Loucy (cell line): ENCODE measurements at regions not wholly inside any gene's neighbourhood (a gene's known extent, or its start where the extent isn't known, plus 50 kb on each side); places are given as distances from the start of the nearest gene placed in this dataset.

ENCODE experiments used
- H2AFZ ChIP-seq: fragments of 200-600 bp; sonication (generic); 2 replicates; pipeline ENCODE4 v1.6.0; 2016; ENCODE audit warnings: antibody characterized with exemption, mild to moderate bottlenecking, low read length, moderate library complexity
- H3F3A ChIP-seq: fragments of 200-600 bp; 2 replicates; pipeline ENCODE4 v1.6.0; 2016; ENCODE audit warnings: antibody characterized with exemption, low read depth, mild to moderate bottlenecking
- H3K27me3 ChIP-seq: fragments of 200-600 bp; sonication (generic); 2 replicates; pipeline ENCODE4 v1.6.1; 2014; ENCODE audit warnings: low read length, mild to moderate bottlenecking; ENCODE audit not compliant: insufficient read depth, poor library complexity, severe bottlenecking
- H3K36me3 ChIP-seq: fragments of 200-600 bp; sonication (generic); 2 replicates; pipeline ENCODE4 v1.6.1; 2016; ENCODE audit warnings: low read length; ENCODE audit not compliant: insufficient read depth
- H3K4me1 ChIP-seq: fragments of 200-600 bp; sonication (generic); 2 replicates; pipeline ENCODE4 v1.5.1; 2014; ENCODE audit warnings: low read length, mild to moderate bottlenecking; ENCODE audit not compliant: insufficient read depth, poor library complexity, severe bottlenecking
- H3K4me2 ChIP-seq: fragments of 200-600 bp; sonication (generic); 2 replicates; pipeline ENCODE4 v1.6.0; 2014; ENCODE audit warnings: antibody characterized with exemption, low read length, low read depth, mild to moderate bottlenecking; ENCODE audit not compliant: poor library complexity, severe bottlenecking
- H3K4me3 ChIP-seq: fragments of 200-600 bp; sonication (generic); 2 replicates; pipeline ENCODE4 v1.5.1; 2014; ENCODE audit warnings: low read length, mild to moderate bottlenecking, mixed read lengths; ENCODE audit not compliant: poor library complexity, severe bottlenecking
- H3K79me2 ChIP-seq: fragments of 200-600 bp; sonication (generic); 2 replicates; pipeline ENCODE4 v1.6.1; 2014; ENCODE audit warnings: low read length; ENCODE audit not compliant: insufficient read depth
- H3K9ac ChIP-seq: fragments of 200-600 bp; sonication (generic); 2 replicates; pipeline ENCODE4 v1.6.0; 2014; ENCODE audit warnings: mild to moderate bottlenecking, low read depth, low read length, moderate library complexity; ENCODE audit not compliant: poor library complexity, severe bottlenecking
- H3K9me2 ChIP-seq: fragments of 200-600 bp; sonication (generic); replicated peaks from 2 replicates; pipeline ENCODE4 v1.6.1; 2016; ENCODE audit warnings: low read depth, low read length, mixed read lengths
- H3K9me3 ChIP-seq: fragments of 200-600 bp; sonication (generic); 2 replicates; pipeline ENCODE4 v1.6.1; 2014; ENCODE audit warnings: mild to moderate bottlenecking, antibody characterized with exemption, low read length, low read depth; ENCODE audit not compliant: insufficient read depth
- H4K20me1 ChIP-seq: fragments of 200-600 bp; sonication (generic); 2 replicates; pipeline ENCODE4 v1.6.0; 2014; ENCODE audit warnings: antibody characterized with exemption, low read length, mild to moderate bottlenecking; ENCODE audit not compliant: insufficient read depth, poor library complexity, severe bottlenecking
- CTCF ChIP-seq: fragments of 200-600 bp; sonication (generic); conservative IDR thresholded peaks from 2 replicates; pipeline ENCODE4 v1.5.1; 2014; ENCODE audit warnings: mild to moderate bottlenecking, antibody characterized with exemption, low read length
- EZH2phosphoT487 ChIP-seq: fragments of 200-600 bp; IDR thresholded peaks from 2 replicates; pipeline ENCODE4 v1.6.1; 2018; ENCODE audit warnings: antibody characterized with exemption, mild to moderate bottlenecking, moderate library complexity, borderline replicate concordance

- Histone ChIP-seq H3K9me3 (no peaks in the 10 kb centered on the region), H3K4me1 (no peaks in the 10 kb centered on the region), H3K4me2 (no peak overlapping the region), H3K9ac (no peak overlapping the region), H3F3A (no peaks in the 10 kb centered on the region), H3K36me3 (no peaks in the 10 kb centered on the region), H4K20me1 (no peaks in the 10 kb centered on the region), H3K9me2 (no peaks in the 10 kb centered on the region), H3K79me2 (no peaks in the 10 kb centered on the region), H2AFZ (no peak overlapping the region), H3K27me3 (no peaks in the 10 kb centered on the region), H3K4me3 (no peak overlapping the region)
- no peak for TF ChIP-seq EZH2phosphoT487
- no peak for TF ChIP-seq CTCF
These were observed 166.2 kb upstream of the CDKN3 start for GRCh38 chr14:54230645-54231044.

GRCh38 chr14:54232735-54233134 is 164.1 kb upstream of the CDKN3 start:
- Histone ChIP-seq H3K4me1 (no peaks in the 10 kb centered on the region), H3K27me3 (no peaks in the 10 kb centered on the region), H3K36me3 (no peaks in the 10 kb centered on the region), H3K9me2 (no peaks in the 10 kb centered on the region), H2AFZ (no peak overlapping the region), H3K9ac (no peak overlapping the region), H3K9me3 (no peaks in the 10 kb centered on the region), H3K4me3 (no peak overlapping the region), H4K20me1 (no peaks in the 10 kb centered on the region), H3K4me2 (no peak overlapping the region), H3K79me2 (no peaks in the 10 kb centered on the region), H3F3A (no peaks in the 10 kb centered on the region)
- TF ChIP-seq CTCF (no peak), EZH2phosphoT487 (no peak)

- Histone ChIP-seq H2AFZ (no peak overlapping the region), H3K9me3 (no peaks in the 10 kb centered on the region), H3K9me2 (no peaks in the 10 kb centered on the region), H3K9ac (no peak overlapping the region), H3K4me3 (no peak overlapping the region), H3K36me3 (no peaks in the 10 kb centered on the region), H3K27me3 (no peaks in the 10 kb centered on the region), H3K79me2 (no peaks in the 10 kb centered on the region), H3K4me2 (no peak overlapping the region), H3K4me1 (no peaks in the 10 kb centered on the region), H3F3A (no peaks in the 10 kb centered on the region), H4K20me1 (no peaks in the 10 kb centered on the region)
- TF ChIP-seq CTCF (no peak), EZH2phosphoT487 (no peak)
These were observed 155.3 kb upstream of the CDKN3 start for GRCh38 chr14:54241517-54241916.
